Choroid plexus epithelial cell (primary cell): ENCODE measurements at regions not wholly inside any gene's neighbourhood (a gene's known extent, or its start where the extent isn't known, plus 50 kb on each side); places are given as distances from the start of the nearest gene placed in this dataset.

Experiments used
- DNase-seq: peaks from one replicate; pipeline ENCODE4 v3.0.0-alpha.2; 2010; ENCODE audit warnings: low read depth
- H3K4me3 ChIP-seq: 2 replicates; pipeline ENCODE4 v1.5.1; 2011; ENCODE audit warnings: low read depth, mild to moderate bottlenecking, control low read depth, low read length, moderate library complexity
- TF ChIP-seq, protein P1 (sequence below): conservative IDR thresholded peaks from 2 replicates; pipeline ENCODE4 v1.5.1; 2011; ENCODE audit warnings: low read depth, mild to moderate bottlenecking, control low read depth, inconsistent platforms, low read length, moderate library complexity

DNA sequence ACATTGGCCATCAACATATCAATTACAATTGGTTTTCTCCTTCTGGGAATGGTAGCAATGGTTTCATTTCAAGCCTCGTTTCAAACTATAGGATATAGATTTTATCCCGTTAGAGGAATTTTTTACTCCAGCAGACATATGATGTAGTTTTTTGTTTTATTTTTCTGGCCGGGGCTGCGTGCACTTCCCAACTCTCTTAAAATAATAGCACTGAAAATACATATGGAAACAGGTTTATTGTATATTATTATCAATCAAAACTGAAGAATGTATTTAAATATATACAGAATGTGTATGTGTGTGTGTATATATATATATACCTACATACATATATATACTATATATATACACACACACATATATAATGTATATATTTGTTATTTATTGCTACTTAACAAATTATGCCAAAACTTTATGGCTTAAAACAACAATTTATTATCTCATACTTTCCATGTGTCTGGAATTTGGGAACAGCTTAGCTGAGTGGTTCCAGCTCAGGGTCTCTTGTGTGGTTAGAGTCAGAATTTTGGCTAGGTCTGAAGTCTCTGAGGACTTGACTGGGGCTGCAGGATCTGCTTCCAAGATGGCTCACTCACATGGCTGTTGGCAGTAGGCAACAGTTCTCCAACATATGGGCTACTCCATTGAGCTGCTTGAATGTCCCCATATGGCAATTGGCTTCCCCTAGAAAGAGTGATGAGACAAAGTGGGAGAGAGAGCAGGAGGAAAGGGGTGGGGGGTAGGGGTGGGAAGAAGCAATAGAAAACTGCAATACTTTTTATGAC is 314.1 kb downstream of the PPP1R2C start:
- H3K4me3 ChIP-seq, result no peak overlapping the region
- DNase-seq, result no peak
- TF ChIP-seq, protein P1, sequence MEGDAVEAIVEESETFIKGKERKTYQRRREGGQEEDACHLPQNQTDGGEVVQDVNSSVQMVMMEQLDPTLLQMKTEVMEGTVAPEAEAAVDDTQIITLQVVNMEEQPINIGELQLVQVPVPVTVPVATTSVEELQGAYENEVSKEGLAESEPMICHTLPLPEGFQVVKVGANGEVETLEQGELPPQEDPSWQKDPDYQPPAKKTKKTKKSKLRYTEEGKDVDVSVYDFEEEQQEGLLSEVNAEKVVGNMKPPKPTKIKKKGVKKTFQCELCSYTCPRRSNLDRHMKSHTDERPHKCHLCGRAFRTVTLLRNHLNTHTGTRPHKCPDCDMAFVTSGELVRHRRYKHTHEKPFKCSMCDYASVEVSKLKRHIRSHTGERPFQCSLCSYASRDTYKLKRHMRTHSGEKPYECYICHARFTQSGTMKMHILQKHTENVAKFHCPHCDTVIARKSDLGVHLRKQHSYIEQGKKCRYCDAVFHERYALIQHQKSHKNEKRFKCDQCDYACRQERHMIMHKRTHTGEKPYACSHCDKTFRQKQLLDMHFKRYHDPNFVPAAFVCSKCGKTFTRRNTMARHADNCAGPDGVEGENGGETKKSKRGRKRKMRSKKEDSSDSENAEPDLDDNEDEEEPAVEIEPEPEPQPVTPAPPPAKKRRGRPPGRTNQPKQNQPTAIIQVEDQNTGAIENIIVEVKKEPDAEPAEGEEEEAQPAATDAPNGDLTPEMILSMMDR, result no peak

DNA sequence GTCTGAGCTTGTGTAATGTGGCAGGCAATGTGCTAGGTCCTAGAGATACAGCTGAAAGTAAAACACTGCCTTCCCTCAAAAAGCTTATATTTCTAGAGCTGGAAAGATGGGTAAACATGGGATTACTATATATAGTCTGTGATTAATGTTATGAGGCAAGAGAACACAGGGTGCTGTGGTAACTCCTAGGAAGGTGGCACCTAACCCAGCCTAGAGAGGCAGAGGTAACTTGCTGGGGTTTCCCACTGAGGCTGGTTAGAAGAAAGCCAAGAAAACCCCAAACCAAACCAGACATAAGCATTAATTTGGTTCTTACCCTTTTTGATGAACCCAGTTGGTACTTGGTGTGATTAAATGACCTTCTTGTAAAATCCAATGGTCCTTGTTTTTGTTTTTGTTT is 315.0 kb downstream of the PPP1R2C start:
- TF ChIP-seq, protein P1, result no peak
- no peak for DNase-seq
- no peak overlapping the region for H3K4me3 ChIP-seq

DNA sequence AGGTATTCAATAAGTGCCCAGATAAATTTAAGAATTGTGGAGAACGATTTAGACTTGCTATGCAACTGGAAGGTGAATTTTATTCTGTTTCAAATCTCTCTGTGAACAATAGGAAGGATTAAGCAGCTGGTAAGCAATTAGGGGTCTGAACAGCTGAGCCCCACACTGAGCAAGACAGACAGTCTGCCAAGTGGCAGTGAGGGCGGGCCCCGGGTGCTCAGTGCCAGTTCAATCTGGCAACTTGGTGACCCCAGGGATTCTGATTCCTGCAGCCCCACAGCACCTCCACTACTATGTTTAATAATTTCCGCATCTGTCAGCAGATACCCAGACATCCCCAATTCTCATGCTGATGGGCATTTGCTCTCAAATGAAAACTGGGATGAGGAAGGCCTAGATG is 317.3 kb downstream of the PPP1R2C start:
- TF ChIP-seq, protein P1, result no peak
- no peak overlapping the region for H3K4me3 ChIP-seq
- DNase-seq, result no peak

DNA sequence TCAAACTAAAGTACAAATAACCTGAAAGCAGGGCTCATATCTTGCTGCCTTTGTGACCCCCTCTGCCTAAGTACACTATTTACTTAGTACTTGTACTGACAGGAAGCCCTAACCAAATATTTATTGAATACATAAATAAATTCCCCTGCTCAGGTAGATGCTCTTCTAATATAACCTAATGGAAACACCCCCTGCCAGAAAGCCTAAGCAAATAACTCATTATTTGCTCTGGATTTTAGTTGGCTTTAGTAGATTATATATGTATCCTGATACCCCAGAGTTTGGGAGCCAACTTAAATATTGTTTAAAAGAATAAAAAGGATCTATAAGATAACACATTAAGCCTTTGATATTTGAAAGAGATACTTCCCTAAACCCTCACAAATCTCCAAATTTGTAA is 318.2 kb downstream of the PPP1R2C start:
- TF ChIP-seq, protein P1, result no peak
- H3K4me3 ChIP-seq, result no peak overlapping the region
- DNase-seq, result no peak

DNA sequence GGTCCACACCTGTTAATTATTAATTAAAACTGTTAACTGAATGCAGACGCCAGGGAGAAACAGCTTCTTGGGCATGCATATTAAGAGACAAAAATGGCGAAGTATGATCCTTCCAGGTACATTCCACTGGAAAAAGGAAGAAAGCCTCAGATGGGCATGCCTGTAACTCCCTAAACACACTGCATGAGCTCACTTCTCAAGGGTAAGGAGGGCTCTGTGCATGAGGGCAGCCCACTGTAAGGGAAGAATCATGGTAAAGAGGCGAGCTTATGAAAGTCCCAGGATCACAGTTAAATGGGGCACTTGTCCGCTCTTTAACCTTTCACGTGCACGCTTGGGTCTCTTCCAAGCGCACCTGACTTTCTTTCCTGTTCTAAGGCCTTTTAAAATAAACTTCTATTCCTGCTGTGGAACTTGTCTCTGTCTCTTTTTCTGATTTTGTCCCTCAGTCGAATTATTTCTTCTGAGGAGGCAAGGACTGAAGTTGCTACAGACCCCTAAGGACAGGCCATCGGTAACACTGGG is 321.7 kb downstream of the PPP1R2C start:
- no peak overlapping the region for H3K4me3 ChIP-seq
- TF ChIP-seq, protein P1, result no peak
- DNase-seq, result no peak

DNA sequence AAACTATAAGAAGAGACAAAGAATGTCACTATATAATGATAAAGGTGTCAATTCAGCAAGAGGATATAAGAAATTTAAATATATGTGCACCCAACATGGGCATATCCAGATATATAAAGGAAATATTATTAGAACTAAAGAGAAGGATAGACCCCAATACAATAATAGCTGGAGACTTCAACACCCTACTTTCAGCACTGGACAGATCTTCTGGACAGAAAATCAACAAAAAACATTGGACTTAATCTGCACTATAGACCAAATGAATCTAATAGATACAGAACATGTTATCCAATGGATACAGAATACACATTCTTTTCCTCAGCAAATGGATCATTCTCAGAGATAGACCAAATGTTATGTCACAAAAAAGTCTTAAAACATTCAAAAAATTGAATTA is 327.7 kb downstream of the PPP1R2C start:
- no peak for DNase-seq
- no peak overlapping the region for H3K4me3 ChIP-seq
- TF ChIP-seq, protein P1, result no peak

DNA sequence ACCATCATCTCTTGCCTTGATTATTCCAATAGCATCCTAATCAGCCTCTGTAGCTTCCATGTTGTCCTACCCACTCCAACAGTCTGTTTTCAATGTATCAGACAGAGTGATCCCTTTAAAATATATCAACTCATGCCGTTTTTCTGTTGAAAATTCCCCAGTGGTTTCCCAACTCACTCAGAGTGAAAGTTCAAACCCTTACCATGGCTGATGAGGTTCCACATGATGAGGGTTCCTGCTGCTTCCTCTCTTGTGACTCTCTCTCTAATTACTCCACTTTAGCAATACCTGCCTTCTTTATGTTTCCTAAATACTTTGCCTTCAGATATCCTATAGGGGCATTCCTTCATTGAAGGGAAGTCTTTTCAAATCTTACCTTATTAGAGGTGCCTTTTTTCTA is 334.7 kb downstream of the PPP1R2C start:
- TF ChIP-seq, protein P1, result no peak
- DNase-seq, result no peak
- no peak overlapping the region for H3K4me3 ChIP-seq
